HG03439 (cell line): ENCODE measurements at regions not wholly inside any gene's neighbourhood (a gene's known extent, or its start where the extent isn't known, plus 50 kb on each side); places are given as distances from the start of the nearest gene placed in this dataset.
"Not testable (repeated sequence)": the region's sequence is repeated elsewhere in the genome, so short reads cannot be mapped to it uniquely, and the experiment has no call there.

Experiments
- ATAC-seq: cut with Tn5 transposase; IDR thresholded peaks from one replicate; pipeline ENCODE4 v1.9.1; 2021; ENCODE audit warnings: mild to moderate bottlenecking, moderate library complexity; ENCODE audit not compliant: unreplicated experiment

- ATAC-seq: no peak
These were observed 384.0 kb upstream of the TPM1 start for GRCh38 chr15:62658498-62658897.

GRCh38 chr15:62663547-62663946 is 379.0 kb upstream of the TPM1 start:
- ATAC-seq: no peak

GRCh38 chr15:62665449-62665848 is 377.1 kb upstream of the TPM1 start:
- no peak for ATAC-seq

GRCh38 chr15:62666046-62666445 is 376.5 kb upstream of the TPM1 start:
- no peak for ATAC-seq

GRCh38 chr15:62672268-62672667 is 370.3 kb upstream of the TPM1 start:
- no peak for ATAC-seq

- ATAC-seq: no peak
These were observed 365.7 kb upstream of the TPM1 start for GRCh38 chr15:62676891-62677290.

GRCh38 chr15:62681939-62682896 is 360.3 kb upstream of the TPM1 start:
- ATAC-seq: no peak

GRCh38 chr15:62683192-62683591 is 359.4 kb upstream of the TPM1 start:
- not testable (repeated sequence) for ATAC-seq

- no peak for ATAC-seq
These were observed 358.3 kb upstream of the TPM1 start for GRCh38 chr15:62684123-62684808.

- no peak for ATAC-seq
These were observed 351.5 kb upstream of the TPM1 start for GRCh38 chr15:62691008-62691407.

- ATAC-seq: no peak
These were observed 344.9 kb upstream of the TPM1 start for GRCh38 chr15:62697636-62698035.

- ATAC-seq: no peak
These were observed 343.9 kb upstream of the TPM1 start for GRCh38 chr15:62698646-62699045.

- ATAC-seq: no peak
These were observed 336.2 kb upstream of the TPM1 start for GRCh38 chr15:62706317-62706716.

- ATAC-seq: no peak
These were observed 334.1 kb upstream of the TPM1 start for GRCh38 chr15:62708470-62708869.

GRCh38 chr15:62709261-62709660 is 333.3 kb upstream of the TPM1 start:
- no peak for ATAC-seq

- ATAC-seq: no peak
These were observed 330.7 kb upstream of the TPM1 start for GRCh38 chr15:62711691-62712454.

GRCh38 chr15:62712455-62712839 is 330.1 kb upstream of the TPM1 start:
- ATAC-seq: no peak

GRCh38 chr15:62715946-62716345 is 326.6 kb upstream of the TPM1 start:
- ATAC-seq: no peak

- no peak for ATAC-seq
These were observed 325.1 kb upstream of the TPM1 start for GRCh38 chr15:62717496-62717895.

GRCh38 chr15:62719316-62719715 is 323.2 kb upstream of the TPM1 start:
- no peak for ATAC-seq

GRCh38 chr15:62722237-62722636 is 320.3 kb upstream of the TPM1 start:
- no peak for ATAC-seq
